Esophagus squamous epithelium (tissue), 4 donors: ENCODE measurements at regions not wholly inside any gene's neighbourhood (a gene's known extent, or its start where the extent isn't known, plus 50 kb on each side); places are given as distances from the start of the nearest gene placed in this dataset.

Experiments used
- POLR2A ChIP-seq, 4 donors: fragments of 450-650 bp; IDR thresholded peaks; one replicate each; pipeline ENCODE4 v1.6.1; 2017; ENCODE audit warnings: antibody characterized with exemption in 4 of 4, mild to moderate bottlenecking in 4 of 4, moderate library complexity in 3 of 4
- TF ChIP-seq, protein P1 (sequence below), 6 experiments: fragments of 450-650 bp in 4 of 6; fragments of 200-600 bp in 2 of 6; sonication (generic) in 2 of 6; IDR thresholded peaks; one replicate each; pipeline ENCODE4 v1.5.1; 2016 to 2019; ENCODE audit warnings: antibody characterized with exemption in 6 of 6, mild to moderate bottlenecking in 4 of 6, moderate library complexity in 4 of 6

DNA sequence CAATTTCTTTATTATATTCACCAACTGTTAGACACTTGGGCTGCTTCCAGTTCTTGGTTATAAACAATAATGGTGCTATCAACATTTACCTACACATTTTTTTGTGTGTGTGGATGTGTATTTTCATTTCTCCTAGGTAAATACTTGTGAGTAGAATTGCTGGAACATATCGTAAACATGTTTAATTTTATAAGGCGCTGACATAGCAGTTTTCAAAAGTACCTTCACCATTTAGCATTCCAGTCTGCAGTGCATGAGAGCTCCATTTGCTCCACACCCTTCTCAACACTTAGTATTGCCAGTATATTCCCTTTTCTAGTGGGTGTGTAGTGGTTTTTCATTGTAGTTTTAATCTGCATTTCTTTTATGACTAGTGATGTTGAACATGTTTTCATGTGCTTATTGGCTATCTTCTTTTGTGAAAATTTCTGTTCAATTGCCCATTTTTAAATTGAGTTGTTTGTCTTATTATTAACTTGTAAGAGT is 59.6 kb upstream of the FAM204A start:
- TF ChIP-seq, protein P1, sequence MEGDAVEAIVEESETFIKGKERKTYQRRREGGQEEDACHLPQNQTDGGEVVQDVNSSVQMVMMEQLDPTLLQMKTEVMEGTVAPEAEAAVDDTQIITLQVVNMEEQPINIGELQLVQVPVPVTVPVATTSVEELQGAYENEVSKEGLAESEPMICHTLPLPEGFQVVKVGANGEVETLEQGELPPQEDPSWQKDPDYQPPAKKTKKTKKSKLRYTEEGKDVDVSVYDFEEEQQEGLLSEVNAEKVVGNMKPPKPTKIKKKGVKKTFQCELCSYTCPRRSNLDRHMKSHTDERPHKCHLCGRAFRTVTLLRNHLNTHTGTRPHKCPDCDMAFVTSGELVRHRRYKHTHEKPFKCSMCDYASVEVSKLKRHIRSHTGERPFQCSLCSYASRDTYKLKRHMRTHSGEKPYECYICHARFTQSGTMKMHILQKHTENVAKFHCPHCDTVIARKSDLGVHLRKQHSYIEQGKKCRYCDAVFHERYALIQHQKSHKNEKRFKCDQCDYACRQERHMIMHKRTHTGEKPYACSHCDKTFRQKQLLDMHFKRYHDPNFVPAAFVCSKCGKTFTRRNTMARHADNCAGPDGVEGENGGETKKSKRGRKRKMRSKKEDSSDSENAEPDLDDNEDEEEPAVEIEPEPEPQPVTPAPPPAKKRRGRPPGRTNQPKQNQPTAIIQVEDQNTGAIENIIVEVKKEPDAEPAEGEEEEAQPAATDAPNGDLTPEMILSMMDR (IDR thresholded peaks at IDR 0.05): no peak
- TF ChIP-seq POLR2A (IDR thresholded peaks at IDR 0.05): no peak
